NCI-H2196 treated with DMSO at 0.1 percent for 48 hours (cell line): ENCODE measurements at regions not wholly inside any gene's neighbourhood (a gene's known extent, or its start where the extent isn't known, plus 50 kb on each side); places are given as distances from the start of the nearest gene placed in this dataset.

ENCODE experiments used
- DNase-seq: peaks from one replicate; lab custom pipeline; 2025; ENCODE audit not compliant: unreplicated experiment; lab: John Stamatoyannopoulos, UW

DNA sequence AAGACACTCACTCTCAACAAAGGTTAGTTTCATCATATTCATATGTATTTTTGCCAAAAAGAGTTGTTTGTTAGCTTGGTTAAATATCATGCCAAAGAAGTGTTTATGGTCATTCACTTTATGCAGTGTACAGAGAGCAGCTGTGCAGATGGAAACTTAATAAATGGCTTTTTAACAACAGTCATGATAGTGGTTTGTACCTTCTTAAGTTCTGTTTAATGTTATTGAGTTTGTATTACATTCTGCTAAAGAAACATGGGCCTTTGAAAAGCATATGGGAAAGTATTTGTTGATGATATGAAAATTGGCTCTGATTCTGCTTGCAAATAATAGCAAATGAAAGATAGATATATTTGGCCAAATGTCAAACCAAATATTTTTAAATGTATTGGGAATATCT is 607.3 kb downstream of the NCAM2 start:
- DNase-seq: no peak

DNA sequence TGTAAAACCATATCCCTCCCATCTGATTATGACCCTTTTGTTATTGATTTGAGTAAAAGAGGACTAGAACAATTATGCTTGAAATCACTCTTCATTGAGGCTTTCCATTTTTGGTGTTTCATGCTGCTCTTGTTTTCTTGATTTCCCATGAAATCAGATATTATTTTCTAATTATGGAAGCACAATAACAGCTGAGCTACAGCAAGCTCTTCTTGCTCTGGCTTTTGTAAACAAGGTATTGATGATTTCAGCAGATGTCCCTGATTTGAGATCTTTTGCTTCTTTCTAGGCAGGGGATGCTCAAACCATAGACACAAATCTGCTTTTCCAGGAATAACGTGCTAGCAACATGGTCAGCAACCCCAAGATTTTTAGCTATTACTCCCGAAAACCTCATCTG is 607.8 kb downstream of the NCAM2 start:
- DNase-seq: no peak

DNA sequence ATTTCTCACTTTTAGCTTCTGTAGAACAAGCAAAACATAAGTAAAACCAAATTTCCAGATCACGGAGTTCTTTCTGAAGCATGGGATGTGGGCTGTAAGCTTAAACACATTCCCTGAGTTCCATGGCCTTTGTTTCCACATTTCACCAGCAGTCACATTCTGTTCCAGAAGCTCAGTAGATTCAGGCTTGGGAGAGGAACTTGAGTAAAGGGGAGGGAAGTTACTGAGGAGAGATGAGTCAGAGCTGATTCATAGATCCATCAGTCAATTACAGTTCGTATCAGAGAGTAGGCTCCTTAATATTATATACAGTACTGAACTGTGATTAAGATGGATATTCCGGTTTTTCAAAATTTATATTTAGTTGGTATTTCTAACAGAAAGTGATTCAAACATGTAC is 614.3 kb downstream of the NCAM2 start:
- no peak for DNase-seq

DNA sequence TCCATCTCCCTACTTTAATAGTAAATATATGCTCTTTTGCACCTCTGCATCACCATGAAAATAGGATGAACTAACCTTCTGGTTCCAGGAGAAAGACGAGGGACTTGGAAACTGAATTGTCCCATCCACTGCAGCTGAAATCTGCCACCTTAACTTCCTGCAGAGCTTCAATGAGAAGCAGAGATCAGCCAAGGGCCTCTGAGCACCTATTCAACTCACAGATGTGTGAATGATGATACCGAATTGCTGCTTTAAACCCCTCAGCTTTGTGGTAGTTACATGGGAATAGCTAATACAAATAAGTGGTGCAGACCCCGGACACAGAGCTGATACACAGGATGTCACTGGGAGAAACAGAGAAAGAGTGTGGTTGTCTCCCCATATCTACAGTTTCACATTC is 616.8 kb downstream of the NCAM2 start:
- no peak for DNase-seq

DNA sequence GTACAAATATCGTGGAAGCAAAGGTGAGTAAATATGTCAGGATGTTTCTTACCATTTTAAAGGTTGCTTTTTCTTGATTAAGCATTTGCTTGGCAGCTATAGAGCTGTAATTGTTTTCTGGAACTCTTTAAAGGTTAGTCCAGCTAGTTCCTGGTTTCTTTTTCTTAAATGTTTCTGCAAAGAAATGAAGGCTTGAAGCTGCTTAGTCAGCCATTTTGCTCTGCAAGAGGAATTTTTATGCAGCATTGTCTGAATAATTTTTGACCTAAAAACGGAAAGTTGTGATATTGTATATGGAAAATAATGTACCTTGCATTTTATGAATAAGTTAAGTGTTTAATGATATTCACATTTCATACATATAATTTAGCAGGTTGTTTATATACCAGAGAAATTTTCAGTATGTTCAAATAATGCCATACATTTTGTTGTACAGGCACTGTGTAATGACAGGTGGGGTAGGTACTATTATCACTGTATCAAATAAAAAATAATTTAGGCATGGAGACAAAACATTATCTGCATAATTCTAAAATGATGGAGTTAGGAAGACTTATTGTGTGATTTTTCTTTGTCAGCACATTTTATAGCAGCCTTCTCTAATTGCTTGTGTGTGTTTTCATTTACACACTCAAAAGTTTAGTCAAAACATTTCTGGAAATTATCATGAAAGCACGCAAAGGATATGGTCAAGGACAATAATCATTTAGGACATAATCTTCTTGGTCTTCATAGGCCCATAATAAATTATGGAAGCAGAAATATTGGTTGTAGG is 624.4 kb downstream of the NCAM2 start:
- no peak for DNase-seq

DNA sequence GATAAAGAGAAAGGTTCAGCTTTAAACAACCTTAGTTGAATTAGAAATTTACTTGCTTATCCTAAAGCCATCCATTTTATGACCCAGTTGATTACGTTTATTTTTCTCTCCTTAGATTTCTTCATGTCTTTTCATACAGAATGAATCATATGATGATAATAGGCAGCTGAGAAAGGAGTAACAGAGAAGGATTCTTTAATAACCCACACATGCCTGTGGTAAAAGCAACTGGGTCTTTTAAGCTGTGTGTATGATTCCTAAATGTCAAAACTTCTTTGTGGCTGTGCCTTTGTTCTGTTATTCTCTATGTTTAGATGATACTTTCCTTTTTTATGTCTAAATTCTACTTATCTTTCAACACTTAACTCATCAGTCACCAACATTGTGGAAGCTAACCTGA is 626.5 kb downstream of the NCAM2 start:
- no peak for DNase-seq

DNA sequence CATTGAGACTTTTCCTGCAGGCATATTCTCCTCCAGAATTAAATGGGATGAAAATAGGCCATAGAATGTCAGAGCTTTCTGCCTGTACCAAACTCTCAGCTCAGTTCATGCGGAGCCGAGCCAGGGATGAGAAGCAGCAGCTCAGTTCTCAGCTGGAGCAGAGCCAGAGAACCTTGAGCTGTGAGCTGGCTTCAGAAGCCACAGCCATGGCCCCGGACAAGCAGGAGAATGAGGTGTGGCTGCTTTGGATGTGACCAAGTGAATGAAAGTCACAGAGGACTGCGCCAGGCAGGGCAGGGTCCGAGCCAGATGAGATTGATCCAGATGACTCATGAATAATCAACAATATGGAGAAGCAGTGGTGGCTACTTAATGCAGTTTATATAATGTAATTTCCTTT is 633.8 kb downstream of the NCAM2 start:
- no peak for DNase-seq

DNA sequence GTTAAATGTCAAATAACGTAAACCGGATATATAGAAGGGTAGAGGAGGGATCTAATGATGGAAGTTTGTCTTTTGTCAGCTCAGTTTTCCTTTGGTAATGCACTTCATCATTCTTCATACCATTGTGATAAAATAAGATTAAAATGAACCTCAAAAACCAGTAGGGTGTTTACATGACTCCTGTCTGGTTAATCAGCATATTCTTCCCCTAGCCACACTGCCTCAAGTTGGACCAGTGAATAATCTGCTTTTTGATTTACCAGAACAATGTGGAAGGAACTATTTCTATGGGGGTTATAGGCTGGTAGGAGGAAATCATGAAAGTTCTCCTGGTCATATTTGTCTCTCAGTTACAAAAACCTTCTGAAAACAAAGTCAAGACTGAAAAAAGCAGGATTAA is 634.7 kb downstream of the NCAM2 start:
- DNase-seq: no peak

DNA sequence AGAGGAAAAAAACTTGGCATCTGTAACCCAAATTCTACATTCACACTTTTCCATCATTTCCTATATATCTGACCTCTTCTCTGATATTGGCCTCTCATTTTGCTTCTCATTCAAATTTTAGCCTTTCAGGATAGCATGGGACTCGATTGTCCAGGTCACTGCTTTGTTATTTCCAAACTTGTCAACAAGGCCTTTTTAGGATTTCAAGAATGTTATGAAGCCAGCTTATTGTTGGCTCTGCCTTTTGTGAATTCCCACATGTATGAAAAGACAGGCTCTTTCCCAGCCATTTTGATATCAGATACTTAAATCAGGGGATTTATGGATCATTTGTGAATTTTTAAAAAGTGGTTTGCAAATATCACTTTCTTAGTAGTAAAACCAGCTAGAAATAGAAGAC is 663.5 kb downstream of the NCAM2 start:
- DNase-seq: no peak

DNA sequence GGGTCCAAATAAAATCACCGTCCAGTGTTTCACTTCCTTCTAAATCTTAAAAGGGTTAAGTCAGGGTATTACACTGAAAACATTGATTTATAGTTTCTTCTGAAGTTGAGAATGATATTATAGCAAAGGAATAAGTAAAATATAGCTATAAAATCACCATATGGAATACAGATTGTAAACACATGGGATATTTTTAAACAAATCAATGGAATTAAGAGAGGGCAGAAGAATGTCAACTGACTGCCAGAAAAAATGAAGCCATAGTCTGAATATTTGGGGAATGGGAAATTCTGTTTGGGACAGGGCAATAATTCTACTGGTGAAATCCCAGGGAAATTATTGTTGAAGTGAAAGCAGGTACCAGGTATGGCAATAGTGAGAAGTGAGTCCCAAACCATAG is 664.6 kb downstream of the NCAM2 start:
- no peak for DNase-seq

DNA sequence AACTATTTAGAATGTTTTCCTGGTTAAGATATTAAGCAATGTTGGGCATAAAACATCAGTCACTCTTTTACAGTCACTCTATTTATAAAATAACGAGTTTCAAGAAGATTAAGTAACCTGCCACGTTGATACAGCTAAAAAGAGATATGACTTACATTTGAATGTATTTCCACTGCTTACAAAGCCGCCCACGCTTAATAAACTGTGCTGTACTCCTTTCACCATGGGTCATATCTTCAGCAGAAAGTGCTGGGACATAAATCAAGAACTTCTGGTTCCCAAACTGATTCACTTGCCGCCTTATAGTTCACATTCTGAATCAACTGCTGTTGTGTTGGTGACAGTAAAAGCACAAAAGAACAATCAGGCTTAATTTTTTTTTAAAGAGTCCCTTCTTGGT is 666.7 kb downstream of the NCAM2 start:
- no peak for DNase-seq

DNA sequence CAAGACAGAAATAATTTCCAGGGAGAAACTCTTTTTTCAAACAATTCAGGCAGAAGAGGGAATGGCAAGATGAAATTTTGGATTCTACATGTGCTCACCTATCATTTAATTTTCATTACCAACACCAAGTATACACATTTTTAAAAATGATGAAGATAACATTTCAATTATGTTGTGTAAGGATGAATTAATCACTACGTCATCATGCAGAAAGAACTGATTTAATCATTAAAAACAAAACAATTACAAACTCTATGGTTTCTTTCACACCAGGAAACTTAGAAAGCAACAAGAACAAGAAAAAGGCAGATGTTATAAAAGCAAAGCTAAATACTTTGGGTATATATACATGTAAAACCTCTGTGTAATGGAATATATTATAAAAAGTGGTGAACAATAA is 668.5 kb downstream of the NCAM2 start:
- no peak for DNase-seq

DNA sequence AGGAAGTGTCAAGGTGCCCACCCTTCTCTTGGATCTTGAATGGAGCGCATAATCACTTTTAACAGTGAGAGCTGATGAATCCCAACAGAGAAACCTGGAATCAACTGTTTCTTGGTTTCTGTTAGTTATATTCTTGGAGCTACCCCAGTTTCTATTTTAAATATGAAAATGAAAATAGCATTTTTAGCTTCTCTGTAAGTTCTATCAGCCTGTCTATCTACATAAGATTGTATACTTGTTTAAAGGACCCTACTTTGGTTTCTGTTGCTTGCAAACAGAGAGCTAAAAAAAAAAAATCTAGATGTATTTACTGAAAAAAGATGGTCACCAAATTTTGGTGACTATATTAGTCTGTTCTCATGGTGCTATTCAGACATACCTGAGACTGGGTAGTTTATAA is 670.0 kb downstream of the NCAM2 start:
- no peak for DNase-seq

DNA sequence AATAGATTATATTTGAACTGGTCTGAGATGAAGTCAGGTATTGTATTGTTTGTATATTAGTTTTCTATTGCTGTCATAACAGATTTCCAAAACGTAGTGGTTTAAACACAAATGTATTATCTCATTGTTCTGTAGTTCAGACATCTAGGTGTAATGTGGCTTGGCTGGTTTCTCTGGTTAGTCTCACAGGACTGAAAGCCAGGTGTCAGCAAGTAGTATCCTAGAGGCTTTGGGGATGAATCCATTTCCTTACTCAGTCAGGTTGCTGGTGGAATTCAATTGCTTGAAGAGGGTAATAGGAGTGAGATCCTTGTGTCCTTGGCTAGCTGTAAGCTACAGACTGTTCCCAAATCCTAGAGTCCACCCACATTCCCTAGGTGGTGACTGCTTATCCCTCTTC is 675.8 kb downstream of the NCAM2 start:
- no peak for DNase-seq

DNA sequence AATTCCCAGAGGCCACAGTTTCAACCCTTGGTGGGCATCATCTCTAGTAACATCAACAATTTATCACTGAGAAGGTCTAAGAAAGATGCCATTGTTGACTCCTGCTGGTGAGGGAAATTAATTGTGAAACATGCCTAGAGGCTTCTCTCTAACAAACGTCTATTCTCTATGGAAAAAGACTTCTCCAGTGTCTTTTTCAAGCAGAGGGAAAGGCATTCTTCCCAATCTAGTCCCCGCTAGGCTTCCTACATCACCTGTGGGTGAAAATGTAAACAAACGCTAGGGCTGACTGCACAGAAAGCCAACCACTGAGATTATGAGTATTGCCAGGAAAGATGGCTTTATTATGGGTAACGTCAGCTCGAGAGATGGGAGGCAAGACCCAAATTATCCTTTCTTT is 677.4 kb downstream of the NCAM2 start:
- no peak for DNase-seq

DNA sequence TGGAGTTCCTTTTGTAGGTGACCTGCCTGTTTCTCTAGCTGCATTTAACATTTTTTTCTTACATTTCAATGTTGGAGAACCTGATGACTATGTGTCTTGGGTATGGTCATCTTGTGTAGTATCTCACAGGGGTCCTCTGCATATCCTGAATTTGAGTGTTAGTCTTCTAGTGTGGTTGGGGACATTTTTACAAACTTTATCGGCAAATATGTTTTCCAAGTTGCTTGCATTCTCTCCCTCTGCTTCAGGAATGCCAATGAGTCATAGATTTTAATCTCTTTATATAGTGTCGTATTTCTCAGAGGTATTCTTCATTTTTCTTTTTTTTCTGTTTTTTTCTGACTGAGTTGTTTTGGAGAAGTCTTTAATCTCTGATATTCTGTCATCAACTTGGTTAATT is 684.0 kb downstream of the NCAM2 start:
- no peak for DNase-seq

DNA sequence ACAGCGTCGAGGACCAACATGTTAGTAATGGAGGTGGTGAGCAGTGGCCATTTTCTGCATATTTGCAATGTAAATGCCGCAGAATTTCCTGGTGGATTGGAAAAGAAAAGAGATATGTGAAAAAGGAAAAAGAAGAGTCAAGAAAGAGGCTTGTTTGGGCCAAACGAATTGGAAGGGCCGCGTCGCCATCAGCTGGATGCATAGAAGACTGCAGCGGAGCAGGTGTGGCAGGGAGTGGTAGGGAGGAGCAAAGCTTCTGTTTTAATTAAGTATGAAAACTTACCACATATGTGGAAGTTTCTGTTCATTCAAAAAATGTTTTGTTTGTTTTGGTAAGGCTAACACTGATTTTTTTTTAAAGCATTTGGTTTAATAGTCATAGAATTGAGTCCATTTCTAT is 690.7 kb downstream of the NCAM2 start:
- DNase-seq: no peak

DNA sequence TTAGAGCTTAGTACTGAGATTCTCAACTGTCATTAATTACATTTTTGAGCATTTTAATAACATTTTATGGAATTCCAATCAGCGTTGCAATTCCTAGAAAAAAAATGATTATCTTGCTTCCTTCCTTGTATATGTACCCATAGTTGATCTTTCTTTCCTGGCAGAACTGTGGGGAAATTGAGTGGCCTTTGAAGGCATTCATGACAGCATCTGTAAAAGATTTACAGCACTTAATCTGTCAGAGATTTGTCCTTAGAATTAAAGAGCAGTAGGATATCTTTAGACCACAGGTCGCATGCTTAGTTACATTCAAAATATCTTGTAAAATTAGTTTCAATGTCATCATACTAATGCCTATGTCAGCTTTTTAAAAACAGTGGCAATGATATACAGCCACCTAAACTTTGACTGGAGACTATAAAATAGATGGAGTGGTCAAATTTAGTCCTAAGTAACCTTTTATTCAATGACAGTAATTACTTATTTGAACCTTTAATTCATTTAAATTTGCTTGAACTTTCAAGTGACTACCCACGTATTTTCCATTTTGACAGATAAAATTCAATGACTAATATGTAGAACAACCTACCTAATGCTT is 692.0 kb downstream of the NCAM2 start:
- DNase-seq: no peak

DNA sequence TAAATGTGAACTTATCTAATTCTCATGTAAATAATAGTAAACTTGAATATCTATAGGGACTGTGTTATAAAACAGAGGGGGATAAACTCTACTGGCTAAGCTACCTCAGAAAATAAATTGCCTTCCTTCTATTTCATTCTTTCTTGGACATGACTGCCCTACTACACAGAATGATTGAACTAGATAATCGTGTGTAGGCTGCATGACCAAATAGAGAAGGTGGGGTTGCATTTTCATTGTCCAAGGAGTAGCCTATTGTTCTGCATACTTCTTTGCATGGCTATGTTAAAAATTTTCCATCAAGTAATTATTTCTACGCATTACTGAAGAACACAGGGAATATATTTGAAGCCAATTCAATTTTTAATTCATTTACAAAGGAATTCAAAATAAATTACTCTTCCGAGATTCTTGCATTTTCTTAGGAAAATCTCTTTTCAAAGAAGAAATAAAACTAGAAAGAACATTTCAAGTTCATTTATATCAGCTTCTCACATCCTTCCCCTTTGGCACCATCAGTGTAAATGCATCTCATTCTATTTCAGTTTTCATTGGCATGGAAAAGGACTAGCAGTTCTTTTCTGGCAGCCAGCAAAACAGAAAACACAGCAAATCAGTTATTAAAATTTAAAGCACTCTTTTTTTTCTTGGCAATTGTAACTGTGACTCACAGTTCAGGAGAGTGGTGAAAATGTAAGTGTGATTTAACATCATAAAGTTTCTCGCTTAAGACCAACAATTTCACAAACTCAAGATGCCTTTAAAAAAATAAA is 714.7 kb downstream of the NCAM2 start:
- no peak for DNase-seq

DNA sequence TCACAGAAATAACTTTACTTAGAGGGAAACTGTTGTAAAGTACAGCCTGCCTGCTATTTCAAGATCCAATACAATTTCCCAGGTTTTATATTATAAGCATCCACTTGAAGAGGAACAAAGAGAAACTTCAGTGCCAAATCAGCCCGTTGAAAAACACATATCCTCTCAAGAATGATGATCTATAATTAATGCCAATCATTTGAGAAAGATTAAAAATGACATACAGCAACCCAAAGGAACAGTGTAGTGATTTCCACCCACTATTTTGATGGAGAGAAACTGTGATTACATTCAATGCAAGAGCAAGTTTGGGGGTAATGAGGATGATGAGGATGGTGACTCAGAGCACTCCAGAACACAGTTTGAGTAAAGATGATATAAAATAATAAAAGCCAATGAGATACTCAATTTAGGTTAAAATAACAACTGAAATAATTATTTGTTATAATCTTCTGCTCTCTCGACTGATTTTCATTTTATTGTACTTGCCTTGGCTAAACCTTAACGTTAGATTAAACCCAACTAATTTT is 715.5 kb downstream of the NCAM2 start:
- DNase-seq: no peak

DNA sequence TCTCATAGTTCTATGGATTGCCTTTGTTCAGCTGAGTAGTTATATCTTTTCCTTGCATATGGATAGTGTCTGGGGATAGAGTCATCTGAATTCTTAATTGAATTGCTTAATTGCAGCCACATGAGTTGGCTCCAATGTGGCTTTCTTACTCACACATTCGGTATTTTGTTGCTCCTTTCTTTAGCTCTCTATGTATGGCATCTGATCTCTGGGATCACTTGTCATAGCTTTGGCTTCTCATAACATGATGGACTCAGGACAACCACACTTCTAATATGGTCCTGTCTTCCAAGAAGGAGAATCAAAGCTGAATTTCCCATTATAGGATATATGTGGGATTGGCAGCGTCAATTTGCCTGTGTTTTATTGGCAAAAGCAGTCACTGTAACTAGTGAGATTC is 716.2 kb downstream of the NCAM2 start:
- DNase-seq: no peak
